Gastroesophageal sphincter (tissue), 4 donors: ENCODE measurements at regions not wholly inside any gene's neighbourhood (a gene's known extent, or its start where the extent isn't known, plus 50 kb on each side); places are given as distances from the start of the nearest gene placed in this dataset.

Source experiments
- ATAC-seq: fragments of 150-250 bp; one replicate; pipeline ENCODE4 v1.9.1; 2016; ENCODE audit warnings: mild to moderate bottlenecking, moderate library complexity
- H3K27ac ChIP-seq, 4 donors: fragments of 200-600 bp; sonication (generic) in 3 of 4; 1 replicate in 3 of 4; 2 replicates in 1 of 4; pipeline ENCODE4 v1.5.1; 2016 to 2019
- H3K27me3 ChIP-seq: fragments of 200-600 bp; sonication (generic); one replicate; pipeline ENCODE4 v1.5.1; 2019
- H3K36me3 ChIP-seq, 2 donors: fragments of 200-600 bp; sonication (generic); one replicate each; pipeline ENCODE4 v1.5.1; 2019; ENCODE audit warnings: control low read depth in 1 of 2
- H3K4me1 ChIP-seq, 3 donors: fragments of 200-600 bp; sonication (generic); 1 replicate in 2 of 3; 2 replicates in 1 of 3; pipeline ENCODE4 v1.5.1; 2016 to 2019; ENCODE audit warnings: control low read depth in 2 of 3
- H3K4me3 ChIP-seq, 2 donors: fragments of 200-600 bp; sonication (generic); one replicate each; pipeline ENCODE4 v1.5.1; 2019; ENCODE audit warnings: mild to moderate bottlenecking in 1 of 2, moderate library complexity in 1 of 2
- H3K9me3 ChIP-seq, 3 donors: fragments of 200-600 bp; sonication (generic); one replicate each; pipeline ENCODE4 v1.5.1; 2017 to 2019; ENCODE audit warnings: control low read depth in 2 of 3
- EP300 ChIP-seq: sonication (generic); formaldehyde crosslinking; IDR thresholded peaks from one replicate; pipeline ENCODE4 v1.6.1; 2017; ENCODE audit warnings: antibody characterized with exemption, mild to moderate bottlenecking
- POLR2A ChIP-seq, 2 donors: fragments of 450-650 bp; IDR thresholded peaks; one replicate each; pipeline ENCODE4 v1.6.1; 2017; ENCODE audit warnings: antibody characterized with exemption in 2 of 2, mild to moderate bottlenecking in 2 of 2, moderate library complexity in 1 of 2
- POLR2AphosphoS5 ChIP-seq: sonication (generic); formaldehyde crosslinking; IDR thresholded peaks from one replicate; pipeline ENCODE4 v1.6.1; 2017; ENCODE audit warnings: antibody characterized with exemption
- WGBS, 2 donors: methylation state at CpG; one replicate each; pipeline ENCODE4 v1.1.5; 2018; ENCODE audit warnings: low coverage in 1 of 2; 5-methylcytosine and 5-hydroxymethylcytosine counted together
- TF ChIP-seq, protein P1 (sequence below), 4 experiments: fragments of 200-600 bp in 2 of 4; fragments of 450-650 bp in 2 of 4; sonication (generic) in 1 of 4; IDR thresholded peaks; one replicate each; pipeline ENCODE4 v1.5.1; 2017 to 2019; ENCODE audit warnings: antibody characterized with exemption in 4 of 4, mild to moderate bottlenecking in 2 of 4, moderate library complexity in 2 of 4

DNA sequence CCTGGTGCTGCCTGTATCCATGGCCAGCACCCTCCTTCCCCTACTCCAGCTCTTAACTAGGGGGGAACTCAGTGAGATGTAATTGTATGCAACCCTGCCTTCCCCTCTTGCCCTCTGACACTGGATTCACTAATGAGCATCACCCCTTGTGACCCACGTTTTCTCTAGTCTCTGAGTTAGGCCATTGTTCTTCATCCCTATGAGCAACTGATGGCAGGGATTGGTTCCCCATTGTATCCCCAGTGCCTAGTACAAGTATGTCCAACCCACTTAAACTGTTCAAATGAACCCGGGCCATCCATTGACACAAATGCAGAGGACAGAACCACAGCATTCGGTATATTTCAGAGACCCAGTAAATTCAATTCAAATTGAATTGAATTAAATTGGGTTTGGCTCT, 77.6 kb upstream of the ASTN2 start:
- Histone ChIP-seq H3K27ac (no peak overlapping the region), H3K4me3 (no peak overlapping the region), H3K4me1 (peaks cover 0 to 3% (median 0%) of the 10 kb centered on the region in 3 donors), H3K36me3 (no peaks in the 10 kb centered on the region), H3K27me3 (no peaks in the 10 kb centered on the region), H3K9me3 (peaks cover 0 to 3% (median 0%) of the 10 kb centered on the region in 3 donors)
- 50 to 53% methylated on average over 2 to 3 of the region's 3 CpGs for WGBS, 2 donors
- no peak for ATAC-seq
- TF ChIP-seq POLR2AphosphoS5 = no peak
- TF ChIP-seq POLR2A (IDR thresholded peaks at IDR 0.05) = no peak
- TF ChIP-seq EP300 = no peak

DNA sequence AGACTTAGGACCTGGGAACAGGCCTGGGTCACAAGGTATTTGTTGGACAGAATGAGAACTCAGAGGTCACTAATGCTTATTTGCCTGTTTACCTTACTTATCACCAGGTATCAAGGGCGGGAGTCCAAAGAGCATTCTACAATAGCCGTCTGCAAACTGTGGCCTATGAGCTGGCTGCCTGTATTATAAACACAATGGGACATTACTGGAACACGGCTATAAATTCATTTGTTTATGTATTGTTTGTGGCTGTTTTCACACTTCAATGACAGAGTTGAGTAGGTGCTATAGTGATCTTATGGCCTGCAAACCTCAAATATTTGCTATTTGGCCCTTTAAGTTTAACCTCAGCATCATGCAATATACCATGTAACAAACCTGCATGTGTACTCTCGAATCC, 76.6 kb upstream of the ASTN2 start:
- WGBS, 2 donors = 37 to 69% methylated on average over 4 of the region's 4 CpGs
- H3K4me1 ChIP-seq = peaks cover 0 to 4% (median 0%) of the 10 kb centered on the region in 3 donors
- H3K4me3 ChIP-seq = no peak overlapping the region
- ATAC-seq = no peak
- no peaks in the 10 kb centered on the region for H3K27me3 ChIP-seq
- H3K36me3 ChIP-seq = no peaks in the 10 kb centered on the region
- no peaks in the 10 kb centered on the region for H3K9me3 ChIP-seq
- H3K27ac ChIP-seq = no peak overlapping the region
- TF ChIP-seq EP300 = no peak
- no peak for TF ChIP-seq POLR2A (IDR thresholded peaks at IDR 0.05)
- TF ChIP-seq, protein P1, sequence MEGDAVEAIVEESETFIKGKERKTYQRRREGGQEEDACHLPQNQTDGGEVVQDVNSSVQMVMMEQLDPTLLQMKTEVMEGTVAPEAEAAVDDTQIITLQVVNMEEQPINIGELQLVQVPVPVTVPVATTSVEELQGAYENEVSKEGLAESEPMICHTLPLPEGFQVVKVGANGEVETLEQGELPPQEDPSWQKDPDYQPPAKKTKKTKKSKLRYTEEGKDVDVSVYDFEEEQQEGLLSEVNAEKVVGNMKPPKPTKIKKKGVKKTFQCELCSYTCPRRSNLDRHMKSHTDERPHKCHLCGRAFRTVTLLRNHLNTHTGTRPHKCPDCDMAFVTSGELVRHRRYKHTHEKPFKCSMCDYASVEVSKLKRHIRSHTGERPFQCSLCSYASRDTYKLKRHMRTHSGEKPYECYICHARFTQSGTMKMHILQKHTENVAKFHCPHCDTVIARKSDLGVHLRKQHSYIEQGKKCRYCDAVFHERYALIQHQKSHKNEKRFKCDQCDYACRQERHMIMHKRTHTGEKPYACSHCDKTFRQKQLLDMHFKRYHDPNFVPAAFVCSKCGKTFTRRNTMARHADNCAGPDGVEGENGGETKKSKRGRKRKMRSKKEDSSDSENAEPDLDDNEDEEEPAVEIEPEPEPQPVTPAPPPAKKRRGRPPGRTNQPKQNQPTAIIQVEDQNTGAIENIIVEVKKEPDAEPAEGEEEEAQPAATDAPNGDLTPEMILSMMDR (IDR thresholded peaks at IDR 0.05) = no peak
- no peak for TF ChIP-seq POLR2AphosphoS5

GRCh38 chr9:117490199-117490598, 75.3 kb upstream of the ASTN2 start:
- Histone ChIP-seq H3K36me3 (no peaks in the 10 kb centered on the region), H3K4me1 (peaks cover 0 to 4% (median 0%) of the 10 kb centered on the region in 3 donors), H3K27me3 (peaks cover 13% of the 10 kb centered on the region), H3K27ac (no peak overlapping the region), H3K4me3 (no peak overlapping the region), H3K9me3 (no peaks in the 10 kb centered on the region)
- TF ChIP-seq POLR2A (IDR thresholded peaks at IDR 0.05) (no peak), POLR2AphosphoS5 (no peak), EP300 (no peak)
- TF ChIP-seq, protein P1 (IDR thresholded peaks at IDR 0.05) = no peak
- ATAC-seq = no peak

- no peak overlapping the region for H3K4me3 ChIP-seq
- 60 to 100% methylated on average over 1 of the region's 4 CpGs for WGBS, 2 donors
- peaks cover 0 to 4% (median 0%) of the 10 kb centered on the region in 3 donors for H3K4me1 ChIP-seq
- TF ChIP-seq POLR2AphosphoS5 (no peak), EP300 (no peak), POLR2A (IDR thresholded peaks at IDR 0.05) (no peak)
- TF ChIP-seq, protein P1 (IDR thresholded peaks at IDR 0.05) = no peak
- H3K27me3 ChIP-seq = peaks cover 25% of the 10 kb centered on the region
- H3K27ac ChIP-seq = no peak overlapping the region
- no peaks in the 10 kb centered on the region for H3K36me3 ChIP-seq
- no peaks in the 10 kb centered on the region for H3K9me3 ChIP-seq
- no peak for ATAC-seq
These were observed 73.8 kb upstream of the ASTN2 start for GRCh38 chr9:117488659-117489058.

DNA sequence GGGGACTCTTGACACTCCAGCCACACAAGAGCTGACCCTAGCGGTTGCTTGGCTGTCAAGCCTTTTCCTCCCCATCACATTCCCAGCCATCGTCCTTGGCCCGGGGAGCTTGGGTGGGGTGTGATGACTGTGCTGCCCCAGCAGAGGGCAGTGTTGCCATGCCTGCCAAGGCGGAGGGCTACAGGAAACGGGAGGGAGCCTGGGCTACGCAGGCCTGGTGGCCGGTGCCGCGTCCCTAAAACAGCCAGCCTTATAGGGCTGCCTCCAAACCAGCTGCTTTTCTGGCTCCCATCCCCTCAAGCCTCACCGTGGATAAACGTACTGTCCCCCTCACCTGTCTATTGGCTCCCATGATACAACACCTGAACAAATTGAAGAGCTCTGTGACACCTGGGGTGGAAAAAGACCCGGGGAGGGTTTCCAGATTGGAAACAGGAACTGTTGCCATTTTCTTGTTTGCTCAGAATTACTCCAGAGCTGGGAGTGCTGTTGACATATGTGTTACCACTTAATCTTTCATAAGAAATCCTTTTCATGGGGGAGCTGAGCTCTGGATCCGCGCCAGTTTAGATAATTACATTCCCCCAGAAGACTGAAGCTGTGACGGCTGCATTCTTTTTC, 72.8 kb upstream of the ASTN2 start:
- peaks cover 0 to 4% (median 0%) of the 10 kb centered on the region in 3 donors for H3K4me1 ChIP-seq
- no peak overlapping the region for H3K27ac ChIP-seq
- H3K4me3 ChIP-seq = no peak overlapping the region
- no peaks in the 10 kb centered on the region for H3K36me3 ChIP-seq
- 5% methylated on average over 4 of the region's 15 CpGs; no CpG with 5 or more reads in 1 of the 2 donors for WGBS, 2 donors
- H3K27me3 ChIP-seq = peaks cover 25% of the 10 kb centered on the region
- ATAC-seq = peak; percentile 79
- H3K9me3 ChIP-seq = no peaks in the 10 kb centered on the region
- no peak for TF ChIP-seq EP300
- no peak for TF ChIP-seq POLR2A (IDR thresholded peaks at IDR 0.05)
- TF ChIP-seq, protein P1 (IDR thresholded peaks at IDR 0.05) = peak; percentile 51 to 86 (median 60)
- no peak for TF ChIP-seq POLR2AphosphoS5
